Upper lobe of left lung (tissue), 4 donors: ENCODE measurements at regions not wholly inside any gene's neighbourhood (a gene's known extent, or its start where the extent isn't known, plus 50 kb on each side); places are given as distances from the start of the nearest gene placed in this dataset.
"Not testable (repeated sequence)": the region's sequence is repeated elsewhere in the genome, so short reads cannot be mapped to it uniquely, and the experiment has no call there.

Experiments
- EP300 ChIP-seq, 4 donors: sonication (generic); formaldehyde crosslinking; IDR thresholded peaks; one replicate each; pipeline ENCODE4 v1.5.1; 2017; ENCODE audit warnings: antibody characterized with exemption in 4 of 4, control low read depth in 2 of 4
- POLR2A ChIP-seq, 4 donors: fragments of 450-650 bp; IDR thresholded peaks; one replicate each; pipeline ENCODE4 v1.5.1; 2016 to 2017; ENCODE audit warnings: antibody characterized with exemption in 4 of 4, mild to moderate bottlenecking in 2 of 4
- POLR2AphosphoS5 ChIP-seq, 2 donors: sonication (generic); formaldehyde crosslinking; IDR thresholded peaks; one replicate each; pipeline ENCODE4 v1.5.1; 2017; ENCODE audit warnings: antibody characterized with exemption in 2 of 2
- TF ChIP-seq, protein P1 (sequence below), 6 experiments: fragments of 450-650 bp in 4 of 6; fragments of 200-600 bp in 2 of 6; sonication (generic) in 2 of 6; IDR thresholded peaks; one replicate each; pipeline ENCODE4 v1.5.1; 2016 to 2019; ENCODE audit warnings: antibody characterized with exemption in 6 of 6

GRCh38 chr9:40591915-40592314 lies 536.6 kb downstream of the FOXD4L6 start:
- not testable (repeated sequence) for TF ChIP-seq POLR2A, EP300, POLR2AphosphoS5 (IDR thresholded peaks at IDR 0.05)
- TF ChIP-seq, protein P1, sequence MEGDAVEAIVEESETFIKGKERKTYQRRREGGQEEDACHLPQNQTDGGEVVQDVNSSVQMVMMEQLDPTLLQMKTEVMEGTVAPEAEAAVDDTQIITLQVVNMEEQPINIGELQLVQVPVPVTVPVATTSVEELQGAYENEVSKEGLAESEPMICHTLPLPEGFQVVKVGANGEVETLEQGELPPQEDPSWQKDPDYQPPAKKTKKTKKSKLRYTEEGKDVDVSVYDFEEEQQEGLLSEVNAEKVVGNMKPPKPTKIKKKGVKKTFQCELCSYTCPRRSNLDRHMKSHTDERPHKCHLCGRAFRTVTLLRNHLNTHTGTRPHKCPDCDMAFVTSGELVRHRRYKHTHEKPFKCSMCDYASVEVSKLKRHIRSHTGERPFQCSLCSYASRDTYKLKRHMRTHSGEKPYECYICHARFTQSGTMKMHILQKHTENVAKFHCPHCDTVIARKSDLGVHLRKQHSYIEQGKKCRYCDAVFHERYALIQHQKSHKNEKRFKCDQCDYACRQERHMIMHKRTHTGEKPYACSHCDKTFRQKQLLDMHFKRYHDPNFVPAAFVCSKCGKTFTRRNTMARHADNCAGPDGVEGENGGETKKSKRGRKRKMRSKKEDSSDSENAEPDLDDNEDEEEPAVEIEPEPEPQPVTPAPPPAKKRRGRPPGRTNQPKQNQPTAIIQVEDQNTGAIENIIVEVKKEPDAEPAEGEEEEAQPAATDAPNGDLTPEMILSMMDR (IDR thresholded peaks at IDR 0.05), result not testable (repeated sequence)
